ENCODE measurements at regions not wholly inside any gene's neighbourhood (a gene's known extent, or its start where the extent isn't known, plus 50 kb on each side); places are given as distances from the start of the nearest gene placed in this dataset.

GRCh38 chr4:73929278-73929677 lies 52.5 kb downstream of the PF4 start:
- no peaks in the 10 kb centered on the region for H3F3A ChIP-seq (ENCODE audit: low read depth)
- no peak overlapping the region for H3K9ac ChIP-seq
- Mint-ChIP-seq H3K36me3 (no peaks in the 10 kb centered on the region), H3K27ac (no peak overlapping the region), H3K4me1 (peaks cover 2% of the 10 kb centered on the region), H3K9me3 (peaks cover 8% of the 10 kb centered on the region), H3K4me3 (no peak overlapping the region), H3K27me3 (ENCODE audit: insufficient read depth, low read depth) (peaks cover 5% of the 10 kb centered on the region)
- no peak overlapping the region for H3K4me2 ChIP-seq
- H3K4me1 ChIP-seq, result no peaks in the 10 kb centered on the region
- no peak overlapping the region for H3K27ac ChIP-seq
- H3K36me3 ChIP-seq, result no peaks in the 10 kb centered on the region
- TF ChIP-seq EZH2phosphoT487 (IDR thresholded peaks at IDR 0.05) (no peak), CTCF (IDR thresholded peaks at IDR 0.05) (no peak), EZH2 (IDR thresholded peaks at IDR 0.05) (no peak)
- no peak overlapping the region for H2AFZ ChIP-seq (replicated peaks)
- no peaks in the 10 kb centered on the region for H3K9me3 ChIP-seq (ENCODE audit: low read depth)
- no peaks in the 10 kb centered on the region for H3K27me3 ChIP-seq
- H4K20me1 ChIP-seq (ENCODE audit: low read depth), result no peaks in the 10 kb centered on the region
- no peaks in the 10 kb centered on the region for H3K79me2 ChIP-seq (ENCODE audit: low read depth)
- DNase-seq (ENCODE audit: low spot score), result no peak
- H3K4me3 ChIP-seq, result no peak overlapping the region

- Mint-ChIP-seq H3K27ac (no peak overlapping the region), H3K27me3 (ENCODE audit: insufficient read depth, low read depth) (no peaks in the 10 kb centered on the region), H3K4me1 (no peaks in the 10 kb centered on the region), H3K9me3 (peaks cover 8% of the 10 kb centered on the region), H3K36me3 (no peaks in the 10 kb centered on the region), H3K4me3 (no peak overlapping the region)
- Histone ChIP-seq H3K79me2 (ENCODE audit: low read depth) (no peaks in the 10 kb centered on the region), H3K27ac (no peak overlapping the region), H3K4me1 (no peaks in the 10 kb centered on the region), H3K4me2 (no peak overlapping the region), H3K4me3 (no peak overlapping the region), H3K27me3 (no peaks in the 10 kb centered on the region), H3K9me3 (ENCODE audit: low read depth) (no peaks in the 10 kb centered on the region), H3F3A (ENCODE audit: low read depth) (no peaks in the 10 kb centered on the region), H4K20me1 (ENCODE audit: low read depth) (no peaks in the 10 kb centered on the region), H2AFZ (replicated peaks) (no peak overlapping the region), H3K36me3 (no peaks in the 10 kb centered on the region), H3K9ac (no peak overlapping the region)
- TF ChIP-seq EZH2 (IDR thresholded peaks at IDR 0.05) (no peak), EZH2phosphoT487 (IDR thresholded peaks at IDR 0.05) (no peak), CTCF (IDR thresholded peaks at IDR 0.05) (no peak)
- no peak for DNase-seq (ENCODE audit: low spot score)
Observed at GRCh38 chr4:73923631-73923937, 54.4 kb downstream of the CXCL1 start.

- H3K4me3 Mint-ChIP-seq, result no peak overlapping the region
- Histone ChIP-seq H3K4me3 (no peak overlapping the region), H3K27ac (no peak overlapping the region), H3K9me3 (ENCODE audit: low read depth) (no peaks in the 10 kb centered on the region), H3K4me1 (no peaks in the 10 kb centered on the region), H3K36me3 (no peaks in the 10 kb centered on the region), H4K20me1 (ENCODE audit: low read depth) (no peaks in the 10 kb centered on the region), H3K9ac (no peak overlapping the region), H3K27me3 (no peaks in the 10 kb centered on the region), H3K4me2 (no peak overlapping the region), H3F3A (ENCODE audit: low read depth) (no peaks in the 10 kb centered on the region), H2AFZ (replicated peaks) (no peak overlapping the region), H3K79me2 (ENCODE audit: low read depth) (no peaks in the 10 kb centered on the region)
- TF ChIP-seq CTCF (IDR thresholded peaks at IDR 0.05) (peak; percentile 7), EZH2phosphoT487 (IDR thresholded peaks at IDR 0.05) (no peak), EZH2 (IDR thresholded peaks at IDR 0.05) (no peak)
- peaks cover 8% of the 10 kb centered on the region for H3K9me3 Mint-ChIP-seq
- no peaks in the 10 kb centered on the region for H3K27me3 Mint-ChIP-seq (ENCODE audit: insufficient read depth, low read depth)
- DNase-seq (ENCODE audit: low spot score), result no peak
- no peaks in the 10 kb centered on the region for H3K36me3 Mint-ChIP-seq
- H3K27ac Mint-ChIP-seq, result no peak overlapping the region
- no peaks in the 10 kb centered on the region for H3K4me1 Mint-ChIP-seq
Observed at GRCh38 chr4:73922766-73923630, 53.8 kb downstream of the CXCL1 start.

Measured in neural progenitor cell (in vitro differentiated cells).